ENCODE measurements at regions not wholly inside any gene's neighbourhood (a gene's known extent, or its start where the extent isn't known, plus 50 kb on each side); places are given as distances from the start of the nearest gene placed in this dataset.

DNA sequence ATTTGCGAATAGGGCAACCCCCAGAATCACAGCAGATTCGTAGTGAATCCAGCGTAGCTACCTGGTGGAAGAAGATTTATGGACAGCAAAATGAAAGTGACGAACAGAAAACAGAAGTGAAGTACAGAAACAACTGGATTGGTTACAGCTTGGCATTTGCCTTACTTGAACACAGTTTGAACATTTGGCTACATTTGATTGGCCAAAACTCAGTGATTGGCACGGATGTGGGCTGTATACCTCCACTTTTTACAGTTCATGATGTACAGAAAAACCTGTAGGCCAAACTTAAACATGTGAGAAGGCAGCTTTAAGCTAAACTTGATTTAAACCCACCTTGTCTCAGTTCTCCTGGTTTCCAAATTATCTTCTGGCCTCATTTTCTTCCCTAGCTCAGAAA is 49.9 kb upstream of the AMN1 start:
- no peak for DNase-seq

Data from AML-193 (cell line).